Gastrocnemius medialis (tissue), 4 donors: ENCODE measurements at regions not wholly inside any gene's neighbourhood (a gene's known extent, or its start where the extent isn't known, plus 50 kb on each side); places are given as distances from the start of the nearest gene placed in this dataset.

Experiments
- CTCF ChIP-seq, 5 experiments: fragments of 450-650 bp in 3 of 5; fragments of 200-600 bp in 2 of 5; sonication (generic) in 2 of 5; IDR thresholded peaks in 4 of 5; conservative IDR thresholded peaks in 1 of 5; 1 replicate in 4 of 5; 2 replicates in 1 of 5; pipeline ENCODE4 v1.5.1; 2016 to 2019; ENCODE audit warnings: antibody characterized with exemption in 5 of 5, mild to moderate bottlenecking in 3 of 5, moderate library complexity in 3 of 5
- POLR2A ChIP-seq, 2 donors: fragments of 450-650 bp; IDR thresholded peaks; one replicate each; pipeline ENCODE4 v1.6.1; 2017; ENCODE audit warnings: antibody characterized with exemption in 2 of 2, mild to moderate bottlenecking in 2 of 2, moderate library complexity in 2 of 2

GRCh38 chr7:55309040-55309991, 55.8 kb upstream of the LANCL2 start:
- TF ChIP-seq CTCF (IDR thresholded peaks at IDR 0.05 in 4 of 5, conservative IDR thresholded peaks at IDR 0.05 in 1 of 5) = no peak
- TF ChIP-seq POLR2A (IDR thresholded peaks at IDR 0.05) = no peak
